Endothelial cell (in vitro differentiated cells): ENCODE measurements at regions not wholly inside any gene's neighbourhood (a gene's known extent, or its start where the extent isn't known, plus 50 kb on each side); places are given as distances from the start of the nearest gene placed in this dataset.

Experiments used
- DNase-seq: peaks from one replicate; pipeline ENCODE4 v3.0.0; 2021; ENCODE audit warnings: low spot score
- H3K27ac Mint-ChIP-seq: one replicate; pipeline ENCODE4 v1.8.0; 2021; ENCODE audit warnings: mixed read lengths, inconsistent platforms; ENCODE audit not compliant: unreplicated experiment
- H3K27me3 Mint-ChIP-seq: one replicate; pipeline ENCODE4 v1.8.0; 2021; ENCODE audit warnings: mild to moderate bottlenecking, moderate library complexity, mixed read lengths, inconsistent platforms; ENCODE audit not compliant: unreplicated experiment
- H3K36me3 Mint-ChIP-seq: one replicate; pipeline ENCODE4 v1.8.0; 2021; ENCODE audit warnings: mild to moderate bottlenecking, low read depth, mixed read lengths, inconsistent platforms; ENCODE audit not compliant: unreplicated experiment
- H3K4me1 Mint-ChIP-seq: one replicate; pipeline ENCODE4 v1.8.0; 2021; ENCODE audit warnings: mild to moderate bottlenecking, mixed read lengths, inconsistent platforms; ENCODE audit not compliant: unreplicated experiment
- H3K4me3 Mint-ChIP-seq: one replicate; pipeline ENCODE4 v1.8.0; 2021; ENCODE audit warnings: mild to moderate bottlenecking, mixed read lengths, inconsistent platforms; ENCODE audit not compliant: unreplicated experiment
- H3K9me3 Mint-ChIP-seq: one replicate; pipeline ENCODE4 v1.8.0; 2021; ENCODE audit warnings: mixed read lengths, inconsistent platforms; ENCODE audit not compliant: unreplicated experiment
- CTCF ChIP-seq: fragments of 200-600 bp; sonication (generic); IDR thresholded peaks from one replicate; pipeline ENCODE4 v1.5.0; 2021; ENCODE audit warnings: antibody characterized with exemption; ENCODE audit not compliant: unreplicated experiment

GRCh38 chr7:42494199-42494710 lies 257.2 kb upstream of the GLI3 start:
- no peak for DNase-seq
- Mint-ChIP-seq H3K27ac (no peak overlapping the region), H3K4me1 (peaks cover 7% of the 10 kb centered on the region), H3K27me3 (peaks cover 3% of the 10 kb centered on the region), H3K4me3 (peak overlapping the region; percentile 86), H3K9me3 (no peaks in the 10 kb centered on the region), H3K36me3 (no peaks in the 10 kb centered on the region)
- no peak for TF ChIP-seq CTCF

GRCh38 chr7:42493436-42494198 lies 256.6 kb upstream of the GLI3 start:
- peaks cover 7% of the 10 kb centered on the region for H3K4me1 Mint-ChIP-seq
- H3K9me3 Mint-ChIP-seq: no peaks in the 10 kb centered on the region
- peak overlapping the region; percentile 86 for H3K4me3 Mint-ChIP-seq
- H3K36me3 Mint-ChIP-seq: no peaks in the 10 kb centered on the region
- peaks cover 3% of the 10 kb centered on the region for H3K27me3 Mint-ChIP-seq
- no peak for TF ChIP-seq CTCF
- DNase-seq: peak; percentile 53
- H3K27ac Mint-ChIP-seq: no peak overlapping the region

DNA sequence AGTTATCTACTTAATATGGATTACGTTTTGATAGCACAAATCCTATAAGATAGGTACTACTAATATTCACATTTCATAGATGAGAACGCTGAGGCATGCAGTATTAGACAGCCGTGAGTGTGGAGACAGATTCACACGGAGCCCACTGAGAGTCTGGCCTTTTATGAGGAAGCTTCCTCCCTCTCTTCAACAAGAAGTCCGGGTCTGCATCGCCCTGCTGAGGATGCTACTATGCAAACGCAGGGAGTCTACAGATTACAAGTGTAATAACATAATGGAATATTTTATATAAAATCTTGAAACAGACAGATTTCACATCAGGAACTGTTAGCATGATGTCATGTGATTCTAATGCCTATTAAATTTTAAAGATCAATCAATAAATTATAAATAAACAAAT lies 255.9 kb upstream of the GLI3 start:
- peaks cover 3% of the 10 kb centered on the region for H3K27me3 Mint-ChIP-seq
- peaks cover 7% of the 10 kb centered on the region for H3K4me1 Mint-ChIP-seq
- no peak for DNase-seq
- no peaks in the 10 kb centered on the region for H3K9me3 Mint-ChIP-seq
- no peaks in the 10 kb centered on the region for H3K36me3 Mint-ChIP-seq
- TF ChIP-seq CTCF: no peak
- H3K27ac Mint-ChIP-seq: no peak overlapping the region
- H3K4me3 Mint-ChIP-seq: no peak overlapping the region

DNA sequence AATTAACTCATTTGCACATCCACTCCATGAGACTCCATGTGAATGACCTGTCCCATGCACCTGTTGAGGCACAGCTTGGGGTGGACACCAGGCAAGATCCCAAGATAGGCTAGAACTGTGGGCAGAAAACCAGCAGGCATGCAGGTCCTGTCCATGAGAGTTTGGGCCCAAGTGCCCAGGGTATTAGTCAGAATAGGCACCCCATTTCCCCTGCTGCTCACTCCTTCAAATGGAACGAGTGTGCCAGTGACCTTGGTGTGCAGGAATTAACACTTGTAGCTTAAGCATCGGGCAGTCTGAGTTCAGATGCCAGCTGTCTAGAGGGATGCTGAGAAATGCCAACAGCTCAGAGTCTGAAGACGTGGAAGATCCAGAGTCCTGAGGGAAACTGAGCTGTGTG lies 254.1 kb upstream of the GLI3 start:
- no peaks in the 10 kb centered on the region for H3K9me3 Mint-ChIP-seq
- peaks cover 7% of the 10 kb centered on the region for H3K4me1 Mint-ChIP-seq
- H3K4me3 Mint-ChIP-seq: no peak overlapping the region
- H3K27ac Mint-ChIP-seq: no peak overlapping the region
- H3K27me3 Mint-ChIP-seq: peaks cover 3% of the 10 kb centered on the region
- TF ChIP-seq CTCF: no peak
- no peaks in the 10 kb centered on the region for H3K36me3 Mint-ChIP-seq
- DNase-seq: no peak

- Mint-ChIP-seq H3K27ac (no peak overlapping the region), H3K4me3 (no peak overlapping the region), H3K9me3 (no peaks in the 10 kb centered on the region), H3K27me3 (peaks cover 3% of the 10 kb centered on the region), H3K4me1 (peaks cover 5% of the 10 kb centered on the region), H3K36me3 (no peaks in the 10 kb centered on the region)
- no peak for TF ChIP-seq CTCF
- DNase-seq: no peak
Measured at GRCh38 chr7:42489299-42489698, 252.3 kb upstream of the GLI3 start.
